GM19043 (cell line): ENCODE measurements at regions not wholly inside any gene's neighbourhood (a gene's known extent, or its start where the extent isn't known, plus 50 kb on each side); places are given as distances from the start of the nearest gene placed in this dataset.

Source experiments
- ATAC-seq: cut with Tn5 transposase; IDR thresholded peaks from one replicate; pipeline ENCODE4 v1.9.1; 2021; ENCODE audit warnings: low read depth; ENCODE audit not compliant: unreplicated experiment

DNA sequence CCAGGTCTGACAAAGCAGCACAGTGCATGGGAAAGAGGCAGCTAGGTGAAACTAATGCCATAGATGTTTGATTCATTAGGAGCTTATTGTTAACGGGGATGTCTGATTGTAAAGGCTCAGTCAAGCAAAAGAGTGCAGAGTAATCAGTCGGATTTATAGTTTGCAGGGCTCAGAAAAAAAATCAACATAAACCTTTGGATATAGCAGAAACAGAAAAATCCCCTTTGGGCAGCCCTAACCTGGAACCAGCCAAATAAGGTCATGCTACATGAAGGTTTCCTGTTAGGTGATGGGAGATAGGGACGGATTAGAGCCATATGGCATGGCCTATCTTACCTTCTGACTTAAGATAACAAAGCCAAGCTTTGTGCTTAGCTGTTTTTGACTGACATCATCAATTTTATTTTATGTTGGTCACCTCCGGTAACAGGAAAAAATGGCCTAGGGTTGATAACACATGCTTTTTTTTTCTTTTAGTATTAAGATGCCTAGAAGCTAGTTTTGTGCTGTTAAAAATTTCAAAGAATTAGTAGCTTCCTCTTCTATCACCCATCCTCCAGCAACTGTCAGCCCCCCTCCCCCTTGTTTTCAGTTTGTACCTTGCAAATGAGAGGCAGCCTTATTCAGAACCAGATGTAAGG is 60.7 kb upstream of the ZEB2 start:
- no peak for ATAC-seq

DNA sequence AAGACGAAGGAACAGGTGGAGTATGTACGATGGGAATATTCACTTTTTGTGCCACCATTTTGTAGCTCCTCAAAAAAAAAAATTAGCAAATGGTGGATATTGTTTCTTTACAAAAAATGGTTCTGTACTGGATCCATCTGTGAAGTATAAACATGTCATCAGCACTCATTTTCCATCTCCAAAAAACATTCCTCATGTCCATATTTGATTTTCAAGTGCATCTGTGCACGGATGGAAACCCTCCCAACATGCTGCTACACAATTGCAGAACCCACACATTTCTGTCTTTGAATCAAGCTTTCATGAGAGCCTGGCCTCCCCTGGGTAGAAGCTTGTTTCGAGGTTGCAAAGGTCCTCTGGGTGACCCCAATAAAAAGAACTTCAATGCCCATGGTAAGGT is 59.6 kb upstream of the ZEB2 start:
- no peak for ATAC-seq

DNA sequence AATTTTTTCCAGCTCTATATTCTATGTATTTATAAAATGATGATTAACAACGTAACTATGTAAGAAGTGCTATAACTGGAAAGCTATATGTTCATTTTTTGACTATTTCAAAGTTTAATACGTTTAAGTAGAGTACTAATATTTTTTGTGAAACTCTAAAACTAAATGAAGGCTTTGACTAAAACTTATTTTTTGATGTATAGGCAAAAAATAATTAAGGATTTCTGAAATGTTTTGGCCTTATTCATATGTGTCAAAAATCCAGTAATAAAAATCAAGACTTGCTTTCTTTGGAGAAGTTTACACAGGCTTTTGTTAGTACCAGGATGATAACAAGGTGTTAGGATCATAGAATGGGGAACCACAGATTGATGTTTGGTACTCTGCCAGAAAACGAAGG is 58.2 kb upstream of the ZEB2 start:
- no peak for ATAC-seq

DNA sequence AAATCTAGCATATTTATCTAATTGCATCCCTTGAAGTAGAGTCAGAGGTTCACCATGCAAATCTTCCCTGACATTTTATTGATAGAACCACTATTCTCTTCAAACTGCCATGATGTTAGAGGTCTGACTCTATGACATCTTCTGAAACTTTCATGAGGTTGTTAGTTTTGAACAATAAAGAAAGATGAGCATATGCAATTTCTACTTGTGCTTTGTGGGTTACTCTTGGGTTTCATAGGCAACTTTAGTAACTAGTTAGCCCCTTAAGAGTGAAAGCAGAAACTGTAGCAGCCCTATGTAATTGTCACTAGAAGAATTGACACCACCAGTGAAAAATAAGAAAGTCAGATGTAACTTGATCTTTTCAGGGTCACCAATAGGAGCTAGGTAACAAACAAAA is 53.1 kb upstream of the ZEB2 start:
- peak; percentile 75 for ATAC-seq

DNA sequence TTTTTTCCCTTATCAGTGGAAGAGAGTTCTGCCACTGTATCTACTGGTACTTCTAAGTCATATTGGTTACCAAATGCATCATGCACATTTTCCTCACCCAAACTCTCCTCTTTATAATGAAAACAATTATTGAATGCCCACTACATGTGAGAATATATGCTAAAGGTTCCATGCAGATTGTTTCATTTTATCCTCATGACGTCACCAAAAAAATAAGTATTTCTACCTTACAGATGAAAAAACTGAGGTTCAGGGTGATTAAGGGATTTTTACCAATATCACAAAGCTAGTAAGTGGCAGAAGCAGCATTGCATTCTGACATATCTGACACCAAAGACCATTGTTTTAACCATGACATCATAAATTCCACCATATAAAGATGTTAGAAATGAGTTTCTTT is 51.9 kb upstream of the ZEB2 start:
- ATAC-seq = no peak

DNA sequence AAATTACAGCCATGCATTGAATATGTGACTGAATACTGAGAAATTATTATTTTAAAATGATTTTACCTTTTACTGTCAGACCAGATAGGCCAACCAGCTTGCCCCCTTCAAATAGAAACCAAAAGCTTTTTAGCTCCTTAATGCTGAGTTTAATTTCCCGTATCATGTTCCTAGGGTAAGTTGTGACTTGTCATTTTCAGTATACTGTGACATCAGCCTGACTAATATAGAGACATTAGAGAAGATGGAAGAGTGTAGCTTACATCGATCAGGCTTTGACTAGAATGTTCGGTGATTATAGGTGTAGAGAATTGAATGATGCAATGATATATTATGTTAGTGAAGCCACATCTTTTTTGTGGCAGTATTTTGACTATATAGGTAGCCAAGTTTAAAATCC is 50.6 kb upstream of the ZEB2 start:
- no peak for ATAC-seq
